ENCODE measurements at regions not wholly inside any gene's neighbourhood (a gene's known extent, or its start where the extent isn't known, plus 50 kb on each side); places are given as distances from the start of the nearest gene placed in this dataset.
"Not testable (repeated sequence)": the region's sequence is repeated elsewhere in the genome, so short reads cannot be mapped to it uniquely, and the experiment has no call there.

DNA sequence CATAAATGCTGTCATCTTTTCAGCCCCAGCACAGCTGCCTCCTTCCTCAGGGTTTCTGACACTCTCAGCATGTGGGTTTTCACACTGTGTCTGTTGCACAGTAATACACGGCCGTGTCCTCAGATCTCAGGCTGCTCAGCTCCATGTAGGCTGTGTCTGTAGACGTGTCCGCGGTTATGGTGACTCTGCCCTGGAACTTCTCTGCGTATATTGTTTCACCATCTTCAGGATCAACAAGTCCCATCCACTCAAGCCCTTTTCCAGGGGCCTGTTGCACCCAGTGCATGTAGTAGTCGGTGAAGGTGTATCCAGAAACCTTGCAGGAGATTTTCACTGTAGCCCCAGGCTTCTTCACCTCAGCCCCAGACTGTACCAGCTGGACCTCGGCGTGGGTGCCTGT, 1210.6 kb downstream of the TMEM121 start:
- H3K4me3 ChIP-seq (ENCODE audit: low read depth, low read length): no peak overlapping the region
- TF ChIP-seq, protein P1, sequence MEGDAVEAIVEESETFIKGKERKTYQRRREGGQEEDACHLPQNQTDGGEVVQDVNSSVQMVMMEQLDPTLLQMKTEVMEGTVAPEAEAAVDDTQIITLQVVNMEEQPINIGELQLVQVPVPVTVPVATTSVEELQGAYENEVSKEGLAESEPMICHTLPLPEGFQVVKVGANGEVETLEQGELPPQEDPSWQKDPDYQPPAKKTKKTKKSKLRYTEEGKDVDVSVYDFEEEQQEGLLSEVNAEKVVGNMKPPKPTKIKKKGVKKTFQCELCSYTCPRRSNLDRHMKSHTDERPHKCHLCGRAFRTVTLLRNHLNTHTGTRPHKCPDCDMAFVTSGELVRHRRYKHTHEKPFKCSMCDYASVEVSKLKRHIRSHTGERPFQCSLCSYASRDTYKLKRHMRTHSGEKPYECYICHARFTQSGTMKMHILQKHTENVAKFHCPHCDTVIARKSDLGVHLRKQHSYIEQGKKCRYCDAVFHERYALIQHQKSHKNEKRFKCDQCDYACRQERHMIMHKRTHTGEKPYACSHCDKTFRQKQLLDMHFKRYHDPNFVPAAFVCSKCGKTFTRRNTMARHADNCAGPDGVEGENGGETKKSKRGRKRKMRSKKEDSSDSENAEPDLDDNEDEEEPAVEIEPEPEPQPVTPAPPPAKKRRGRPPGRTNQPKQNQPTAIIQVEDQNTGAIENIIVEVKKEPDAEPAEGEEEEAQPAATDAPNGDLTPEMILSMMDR (IDR thresholded peaks at IDR 0.05; ENCODE audit: insufficient read depth, low read length): no peak
- DNase-seq (ENCODE audit: low read depth): no peak

DNA sequence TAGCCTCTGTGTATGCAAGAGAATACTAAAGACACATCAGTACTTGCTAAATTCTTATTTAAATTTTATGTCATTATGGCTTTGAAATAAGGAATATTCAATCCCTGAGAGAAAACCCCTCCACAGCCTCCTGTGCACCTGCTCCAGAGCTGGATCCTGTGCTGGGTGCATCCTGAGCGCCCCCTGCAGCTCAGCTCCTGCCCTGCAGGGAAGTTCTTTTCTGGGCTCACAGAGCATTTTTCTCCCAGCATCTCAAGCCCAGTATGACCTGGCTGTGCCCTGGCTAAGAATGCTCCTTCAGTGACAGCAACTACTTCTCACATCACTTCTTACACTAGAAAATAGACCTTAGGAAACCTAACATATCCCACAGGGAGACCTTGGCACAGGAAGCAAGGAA, 1211.7 kb downstream of the TMEM121 start:
- TF ChIP-seq, protein P1 (IDR thresholded peaks at IDR 0.05; ENCODE audit: insufficient read depth, low read length): no peak
- DNase-seq (ENCODE audit: low read depth): no peak
- H3K4me3 ChIP-seq (ENCODE audit: low read depth, low read length): no peak overlapping the region

DNA sequence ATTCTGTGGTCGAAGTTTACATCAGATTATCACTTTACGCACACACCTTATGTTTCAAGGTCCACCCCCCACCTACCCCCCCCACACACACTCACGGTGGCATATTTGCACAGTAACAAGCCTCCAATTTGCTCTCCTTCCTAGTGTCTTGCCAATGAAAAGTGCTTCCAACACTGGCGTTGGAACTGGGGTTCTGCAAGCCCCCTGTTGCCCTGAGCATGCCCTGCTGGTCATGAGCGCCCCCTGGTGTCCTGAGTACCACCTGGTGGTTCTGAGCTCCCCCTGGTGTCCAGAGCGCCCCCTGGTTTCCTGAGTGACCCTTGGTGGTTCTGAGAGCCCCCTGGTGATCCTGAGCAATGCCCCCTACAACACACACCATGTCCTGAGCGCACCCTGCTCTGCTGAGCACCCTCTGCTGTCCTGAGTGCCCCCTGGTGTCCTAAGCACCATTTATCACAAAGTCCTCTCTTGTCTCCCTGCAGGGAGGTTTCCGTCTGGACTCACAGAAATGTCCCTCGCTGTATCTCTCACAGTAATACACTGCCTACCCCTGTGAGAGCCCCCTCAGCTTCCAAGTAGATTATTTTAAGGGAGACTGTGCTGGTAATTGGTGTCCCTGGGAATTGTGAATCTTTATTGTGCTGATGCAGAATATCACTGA, 1212.3 kb downstream of the TMEM121 start:
- not testable (repeated sequence) for DNase-seq (ENCODE audit: low read depth); H3K4me3 ChIP-seq (ENCODE audit: low read depth, low read length)

DNA sequence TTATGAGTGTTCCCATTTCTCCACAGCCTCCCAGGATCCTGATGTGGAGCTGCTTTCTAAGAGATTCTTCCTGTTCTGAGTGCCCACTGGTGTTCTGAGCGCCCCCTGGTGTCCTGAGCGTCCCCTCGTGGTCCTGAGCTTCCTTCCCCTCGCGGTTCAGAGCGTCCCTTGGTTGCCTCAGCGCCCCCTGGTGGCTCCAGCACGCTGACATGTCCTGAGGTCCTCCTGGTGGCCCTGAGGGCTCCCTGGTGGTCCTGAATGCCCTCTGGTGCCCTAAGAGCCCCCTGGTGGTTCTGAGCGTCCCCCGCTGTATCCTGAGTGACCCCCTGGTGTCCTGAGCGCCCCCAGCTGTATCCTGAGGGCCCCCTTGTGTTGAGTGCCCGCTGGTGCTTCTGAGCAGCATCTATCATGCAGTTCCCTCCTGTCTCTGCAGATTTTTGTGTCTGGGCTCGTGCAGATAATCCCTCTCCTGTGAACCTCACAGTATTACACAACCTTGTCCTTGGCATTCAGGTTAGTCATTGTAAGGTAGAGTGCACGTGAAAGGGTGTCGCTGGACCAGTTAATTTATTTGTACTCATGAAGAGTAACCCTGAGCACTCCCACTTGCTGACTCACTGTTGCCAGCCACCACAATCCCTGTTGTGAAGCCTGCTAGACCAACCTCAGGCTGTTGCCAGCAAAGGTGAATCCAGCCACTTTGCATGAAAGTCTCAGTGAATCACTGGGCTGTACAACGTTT, 1214.9 kb downstream of the TMEM121 start:
- not testable (repeated sequence) for DNase-seq (ENCODE audit: low read depth); H3K4me3 ChIP-seq (ENCODE audit: low read depth, low read length)

DNA sequence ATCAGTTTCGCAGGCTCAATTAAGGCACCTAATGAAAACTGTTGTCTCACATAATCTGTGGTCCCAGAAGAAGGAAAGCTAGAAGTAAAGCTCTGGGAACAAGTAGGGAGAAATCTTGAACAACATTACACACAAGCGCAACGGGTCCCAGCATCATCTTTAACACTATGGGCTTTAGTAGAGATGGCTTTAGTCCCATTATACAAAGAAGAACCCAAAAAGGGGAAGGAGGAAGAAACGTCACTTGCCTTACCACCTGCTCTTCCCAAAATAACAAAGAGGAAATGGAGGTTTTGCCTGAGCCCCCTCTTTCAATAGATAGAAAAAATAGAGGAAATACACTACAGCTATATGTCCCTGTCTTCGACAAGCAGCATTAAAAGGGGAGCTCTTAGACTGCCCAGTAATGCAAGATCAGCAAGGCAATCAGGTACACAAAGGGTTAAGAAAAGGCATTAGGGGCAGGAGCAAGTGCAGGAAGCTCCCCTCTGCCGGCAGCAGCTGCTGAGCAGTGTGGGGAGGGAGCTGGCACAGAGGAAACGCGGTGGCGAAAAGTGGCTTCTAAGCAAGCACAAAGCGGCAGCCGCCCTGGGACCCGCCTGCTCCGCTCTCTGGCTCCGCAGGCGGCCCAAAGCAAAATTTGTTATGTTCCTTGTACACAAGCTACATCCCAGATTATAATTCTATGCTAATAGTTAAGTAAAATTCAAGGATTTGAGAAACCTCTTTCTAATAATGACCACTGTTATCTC, 1218.8 kb downstream of the TMEM121 start:
- not testable (repeated sequence) for DNase-seq (ENCODE audit: low read depth)

DNA sequence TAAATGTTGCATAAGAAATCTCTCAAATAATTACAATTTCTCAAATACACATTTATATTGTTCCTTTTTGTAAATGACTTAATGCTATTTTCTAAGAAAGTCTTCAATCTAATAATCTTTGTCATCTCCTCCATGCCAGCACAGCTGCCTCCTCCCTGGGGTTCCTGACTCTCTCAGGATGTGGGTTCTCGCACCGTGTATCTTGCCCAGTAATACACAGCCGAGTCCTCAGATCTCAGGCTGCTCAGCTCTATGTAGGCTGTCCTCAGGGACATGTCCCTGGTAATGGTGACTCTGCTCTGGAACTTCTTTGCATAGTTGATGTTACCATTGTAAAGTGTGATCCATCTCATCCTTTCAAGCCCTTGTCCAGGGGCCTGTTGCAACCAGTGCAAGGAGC, 1223.7 kb downstream of the TMEM121 start:
- DNase-seq (ENCODE audit: low read depth); H3K4me3 ChIP-seq (ENCODE audit: low read depth, low read length): not testable (repeated sequence)

More for the DNA sequence above, 1218.8 kb downstream of the TMEM121 start:
- H3K4me3 ChIP-seq (ENCODE audit: low read depth, low read length): not testable (repeated sequence)

DNA sequence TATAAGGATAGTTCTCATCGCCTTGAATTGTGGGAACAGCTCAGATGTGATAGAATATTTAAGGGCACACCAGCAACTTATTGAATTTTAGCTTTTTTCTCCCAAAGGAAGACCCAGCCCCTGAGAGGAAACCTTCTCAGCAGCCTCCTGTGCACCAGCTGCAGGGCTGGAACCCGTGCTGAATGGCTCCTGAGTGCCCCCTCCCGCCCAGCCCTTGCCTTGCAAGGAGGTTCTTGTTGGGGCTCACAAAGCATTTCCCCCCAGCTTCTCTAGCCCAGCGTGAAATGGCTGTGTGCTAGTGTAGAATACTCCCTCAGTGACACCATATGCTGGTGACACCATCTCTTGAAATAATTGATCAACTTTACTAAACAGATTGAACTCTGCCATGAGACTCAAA, 1227.4 kb downstream of the TMEM121 start:
- H3K4me3 ChIP-seq (ENCODE audit: low read depth, low read length); DNase-seq (ENCODE audit: low read depth): not testable (repeated sequence)

DNA sequence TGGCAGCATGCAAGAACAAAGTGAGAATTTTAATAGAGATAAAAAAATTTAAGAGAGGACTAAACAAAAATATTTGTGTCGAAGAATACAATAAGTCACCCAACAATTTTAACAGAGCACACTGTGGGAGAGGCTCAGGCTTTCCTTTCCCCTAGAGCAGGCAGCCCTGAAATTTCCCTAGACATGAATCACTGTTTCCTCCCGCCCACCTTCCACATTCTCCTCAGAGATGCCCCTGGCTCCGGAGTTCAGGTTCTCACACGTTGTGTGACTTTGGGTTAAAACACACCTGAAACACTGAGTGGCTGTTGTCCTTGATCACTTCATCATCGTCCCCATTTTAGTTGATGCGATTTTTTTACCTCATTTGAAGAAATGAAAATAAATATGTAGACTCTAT, 1231.1 kb downstream of the TMEM121 start:
- H3K4me3 ChIP-seq (ENCODE audit: low read depth, low read length); DNase-seq (ENCODE audit: low read depth): not testable (repeated sequence)

DNA sequence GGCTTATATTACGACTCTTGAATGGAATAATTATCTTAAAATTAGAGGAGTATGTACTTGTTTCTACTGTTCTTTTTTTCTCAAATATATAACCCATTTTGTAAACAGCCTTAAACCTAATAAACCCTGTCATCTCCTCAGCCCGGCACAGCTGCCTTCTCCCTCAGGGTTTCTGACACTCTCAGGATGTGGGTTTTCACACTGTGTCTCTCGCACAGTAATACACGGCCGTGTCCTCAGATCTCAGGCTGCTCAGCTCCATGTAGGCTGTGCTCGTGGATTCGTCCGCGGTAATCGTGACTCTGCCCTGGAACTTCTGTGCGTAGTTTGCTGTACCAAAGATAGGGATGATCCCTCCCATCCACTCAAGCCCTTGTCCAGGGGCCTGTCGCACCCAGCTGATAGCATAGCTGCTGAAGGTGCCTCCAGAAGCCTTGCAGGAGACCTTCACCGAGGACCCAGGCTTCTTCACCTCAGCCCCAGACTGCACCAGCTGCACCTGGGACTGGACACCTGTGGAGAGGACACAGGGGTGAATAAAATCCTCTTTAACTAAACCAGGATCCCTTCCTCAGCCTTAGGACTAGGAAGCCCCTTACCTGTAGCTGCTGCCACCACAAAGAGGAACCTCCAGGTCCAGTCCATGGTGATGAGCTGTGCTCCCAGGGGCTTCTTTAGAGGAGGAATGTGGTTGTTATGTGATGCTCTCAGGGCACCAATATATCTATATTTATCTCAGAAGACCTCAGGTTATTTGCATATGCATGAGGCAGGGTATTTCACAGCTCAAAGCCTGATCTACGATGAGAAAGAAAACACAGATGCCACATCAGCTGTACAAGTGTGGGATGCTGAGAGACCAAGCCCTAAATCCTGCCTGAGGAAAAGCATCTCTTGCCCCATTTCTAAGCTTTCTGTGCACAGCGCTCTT, 1235.8 kb downstream of the TMEM121 start:
- not testable (repeated sequence) for DNase-seq (ENCODE audit: low read depth); H3K4me3 ChIP-seq (ENCODE audit: low read depth, low read length)

DNA sequence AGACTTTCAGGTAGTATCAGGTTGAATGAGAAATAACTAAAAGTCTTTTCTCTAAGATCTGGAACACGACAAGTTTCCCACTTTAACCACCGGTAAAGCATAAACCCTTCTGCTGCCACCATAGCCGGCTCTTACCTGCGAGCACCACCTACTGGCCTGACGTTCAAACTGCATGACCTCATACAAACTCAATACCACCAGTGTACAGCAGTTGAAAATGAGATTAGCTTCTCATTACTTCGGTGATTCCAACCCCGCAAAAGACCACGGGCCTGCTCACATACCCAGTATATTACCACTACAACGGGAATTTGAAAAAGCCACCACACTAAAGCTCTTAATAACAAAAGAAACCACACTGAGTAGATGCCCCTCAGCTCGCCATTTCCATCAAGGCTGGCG, 1238.6 kb downstream of the TMEM121 start:
- not testable (repeated sequence) for H3K4me3 ChIP-seq (ENCODE audit: low read depth, low read length)
- DNase-seq (ENCODE audit: low read depth): peak; percentile 8
